Sigmoid colon (tissue), 6 donors: ENCODE measurements at regions not wholly inside any gene's neighbourhood (a gene's known extent, or its start where the extent isn't known, plus 50 kb on each side); places are given as distances from the start of the nearest gene placed in this dataset.

Source experiments
- DNase-seq: peaks from one replicate; pipeline ENCODE4 v3.0.0-alpha.2; 2019
- H3K27ac ChIP-seq, 4 donors: fragments of 200-600 bp; sonication (generic); one replicate each; pipeline ENCODE4 v1.5.1; 2016 to 2019; ENCODE audit warnings: mild to moderate bottlenecking in 1 of 4
- H3K27me3 ChIP-seq, 3 donors: fragments of 200-600 bp; sonication (generic); one replicate each; pipeline ENCODE4 v1.5.1; 2019; ENCODE audit warnings: mild to moderate bottlenecking in 1 of 3
- H3K36me3 ChIP-seq, 4 donors: fragments of 200-600 bp; sonication (generic); one replicate each; pipeline ENCODE4 v1.5.1; 2016 to 2019
- H3K4me1 ChIP-seq, 4 donors: fragments of 200-600 bp; sonication (generic); one replicate each; pipeline ENCODE4 v1.5.1; 2017 to 2019
- H3K4me3 ChIP-seq, 4 donors: fragments of 200-600 bp; sonication (generic); one replicate each; pipeline ENCODE4 v1.5.1; 2017 to 2019; ENCODE audit warnings: mild to moderate bottlenecking in 2 of 4, moderate library complexity in 1 of 4
- H3K9me3 ChIP-seq, 4 donors: fragments of 200-600 bp in 3 of 4; sonication (generic) in 3 of 4; one replicate each; pipeline versions ENCODE4 v1.5.1 to v1.6.1; 2013 to 2019
- CTCF ChIP-seq, 4 experiments: fragments of 450-650 bp in 3 of 4; fragments of 200-600 bp in 1 of 4; IDR thresholded peaks; one replicate each; pipeline ENCODE4 v1.5.1; 2016 to 2019; ENCODE audit warnings: antibody characterized with exemption in 4 of 4, mild to moderate bottlenecking in 3 of 4, moderate library complexity in 2 of 4
- EP300 ChIP-seq, 4 donors: sonication (generic); formaldehyde crosslinking; IDR thresholded peaks; one replicate each; pipeline ENCODE4 v1.6.1; 2017; ENCODE audit warnings: antibody characterized with exemption in 4 of 4
- POLR2A ChIP-seq, 2 donors: fragments of 450-650 bp; IDR thresholded peaks; one replicate each; pipeline ENCODE4 v1.6.1; 2016; ENCODE audit warnings: antibody characterized with exemption in 2 of 2, mild to moderate bottlenecking in 2 of 2, moderate library complexity in 2 of 2
- POLR2AphosphoS5 ChIP-seq, 4 donors: sonication (generic); formaldehyde crosslinking; IDR thresholded peaks; one replicate each; pipeline ENCODE4 v1.6.1; 2017; ENCODE audit warnings: antibody characterized with exemption in 4 of 4
- WGBS, 2 donors: extraction: QIAGEN DNeasy Blood & Tissue Kit; methylation state at CpG; one replicate each; pipeline ENCODE4 v1.1.7; 2013; 5-methylcytosine and 5-hydroxymethylcytosine counted together
- intact Hi-C: fragments of 100-400 bp; cut with DNase I; formaldehyde crosslinking; loops from one replicate; pipeline ENCODE4 v1.15.1; 2023
- donor health status: healthy with polysubstance abuse.
- donor health status: healthy.

- Histone ChIP-seq H3K27ac (no peak overlapping the region), H3K4me1 (no peaks in the 10 kb centered on the region), H3K9me3 (peaks cover 0 to under 1% (median 0%) of the 10 kb centered on the region in 4 donors), H3K36me3 (no peaks in the 10 kb centered on the region), H3K27me3 (no peaks in the 10 kb centered on the region), H3K4me3 (no peak overlapping the region)
- TF ChIP-seq EP300 (IDR thresholded peaks at IDR 0.05) (no peak), POLR2A (IDR thresholded peaks at IDR 0.05) (no peak), POLR2AphosphoS5 (IDR thresholded peaks at IDR 0.05) (no peak), CTCF (IDR thresholded peaks at IDR 0.05) (no peak)
- WGBS, 2 donors: 74 to 86% methylated on average over 4 of the region's 4 CpGs
- intact Hi-C loops: no loop called here
- DNase-seq: no peak
These were observed 58.8 kb upstream of the EXOC2 start for GRCh38 chr6:751765-752164.

- no peaks in the 10 kb centered on the region for H3K36me3 ChIP-seq
- H3K4me3 ChIP-seq: no peak overlapping the region
- TF ChIP-seq POLR2AphosphoS5 (IDR thresholded peaks at IDR 0.05): no peak
- TF ChIP-seq EP300 (IDR thresholded peaks at IDR 0.05): no peak
- no peak for TF ChIP-seq CTCF (IDR thresholded peaks at IDR 0.05)
- no peak for TF ChIP-seq POLR2A (IDR thresholded peaks at IDR 0.05)
- no peaks in the 10 kb centered on the region for H3K27me3 ChIP-seq
- no peak for DNase-seq
- H3K4me1 ChIP-seq: no peaks in the 10 kb centered on the region
- 70 to 71% methylated on average over 4 of the region's 4 CpGs for WGBS, 2 donors
- intact Hi-C loops: no loop called here
- no peaks in the 10 kb centered on the region for H3K9me3 ChIP-seq
- no peak overlapping the region for H3K27ac ChIP-seq
These were observed 55.0 kb upstream of the EXOC2 start for GRCh38 chr6:747921-748320.

- no peak for TF ChIP-seq CTCF (IDR thresholded peaks at IDR 0.05)
- no peak for TF ChIP-seq EP300 (IDR thresholded peaks at IDR 0.05)
- no peak for TF ChIP-seq POLR2A (IDR thresholded peaks at IDR 0.05)
- TF ChIP-seq POLR2AphosphoS5 (IDR thresholded peaks at IDR 0.05): no peak
- Histone ChIP-seq H3K27ac (no peak overlapping the region), H3K4me1 (no peaks in the 10 kb centered on the region), H3K27me3 (no peaks in the 10 kb centered on the region), H3K4me3 (no peak overlapping the region), H3K9me3 (no peaks in the 10 kb centered on the region), H3K36me3 (no peaks in the 10 kb centered on the region)
- WGBS, 2 donors: 81 to 84% methylated on average over 4 of the region's 4 CpGs
- intact Hi-C loops: no loop called here
- DNase-seq: no peak
These were observed 54.1 kb upstream of the EXOC2 start for GRCh38 chr6:747028-747427.

GRCh38 chr6:744666-745353 is 51.9 kb upstream of the EXOC2 start:
- Histone ChIP-seq H3K9me3 (no peaks in the 10 kb centered on the region), H3K36me3 (no peaks in the 10 kb centered on the region), H3K27ac (no peak overlapping the region), H3K4me1 (no peaks in the 10 kb centered on the region), H3K27me3 (no peaks in the 10 kb centered on the region), H3K4me3 (no peak overlapping the region)
- intact Hi-C loops: no loop called here
- TF ChIP-seq CTCF (IDR thresholded peaks at IDR 0.05) (no peak), EP300 (IDR thresholded peaks at IDR 0.05) (no peak), POLR2AphosphoS5 (IDR thresholded peaks at IDR 0.05) (no peak), POLR2A (IDR thresholded peaks at IDR 0.05) (no peak)
- 81 to 84% methylated on average over 7 of the region's 7 CpGs for WGBS, 2 donors
- no peak for DNase-seq
